Smooth muscle cell (in vitro differentiated cells): ENCODE measurements at regions not wholly inside any gene's neighbourhood (a gene's known extent, or its start where the extent isn't known, plus 50 kb on each side); places are given as distances from the start of the nearest gene placed in this dataset.

Experiments
- DNase-seq: peaks from one replicate; lab custom pipeline; 2025; ENCODE audit not compliant: unreplicated experiment; lab: John Stamatoyannopoulos, UW
- H2AFZ ChIP-seq: fragments of 200-600 bp; sonication (generic); 2 replicates; pipeline ENCODE4 v1.6.0; 2016; ENCODE audit warnings: antibody characterized with exemption, low read depth, mild to moderate bottlenecking
- H3F3A ChIP-seq: fragments of 200-600 bp; sonication (generic); 2 replicates; pipeline ENCODE4 v1.6.0; 2017; ENCODE audit warnings: antibody characterized with exemption, low read depth
- H3K27ac ChIP-seq: fragments of 200-600 bp; sonication (generic); 2 replicates; pipeline ENCODE4 v1.5.1; 2016; ENCODE audit warnings: low read depth, mild to moderate bottlenecking
- H3K27me3 ChIP-seq: fragments of 200-600 bp; sonication (generic); 2 replicates; pipeline ENCODE4 v1.6.1; 2016; ENCODE audit warnings: low read depth, mild to moderate bottlenecking
- H3K36me3 ChIP-seq: fragments of 200-600 bp; sonication (generic); 2 replicates; pipeline ENCODE4 v1.5.1; 2016; ENCODE audit warnings: low read depth
- H3K4me1 ChIP-seq: fragments of 200-600 bp; sonication (generic); 2 replicates; pipeline ENCODE4 v1.5.1; 2016; ENCODE audit warnings: low read depth
- H3K4me2 ChIP-seq: fragments of 200-600 bp; sonication (generic); 2 replicates; pipeline ENCODE4 v1.6.0; 2016; ENCODE audit warnings: mild to moderate bottlenecking
- H3K4me3 ChIP-seq: fragments of 200-600 bp; sonication (generic); 2 replicates; pipeline ENCODE4 v1.5.1; 2016; ENCODE audit warnings: mild to moderate bottlenecking
- H3K79me2 ChIP-seq: fragments of 200-600 bp; sonication (generic); 2 replicates; pipeline ENCODE4 v1.6.0; 2016; ENCODE audit warnings: low read depth, mild to moderate bottlenecking
- H3K9ac ChIP-seq: fragments of 200-600 bp; sonication (generic); 2 replicates; pipeline ENCODE4 v1.6.0; 2016; ENCODE audit warnings: low read depth
- H3K9me3 ChIP-seq: fragments of 200-600 bp; sonication (generic); replicated peaks from 2 replicates; pipeline ENCODE4 v1.5.1; 2016; ENCODE audit warnings: low read depth
- H4K20me1 ChIP-seq: fragments of 200-600 bp; sonication (generic); 2 replicates; pipeline ENCODE4 v1.6.0; 2016; ENCODE audit warnings: low read depth
- WGBS: methylation state at CpG from one replicate; pipeline ENCODE4 v1.1.7; 2016; ENCODE audit warnings: low lambda C conversion rate; 5-methylcytosine and 5-hydroxymethylcytosine counted together
- TF ChIP-seq, protein P1 (sequence below): fragments of 200-600 bp; sonication (generic); IDR thresholded peaks from 2 replicates; pipeline ENCODE4 v1.5.1; 2017; ENCODE audit warnings: borderline replicate concordance, mild to moderate bottlenecking, antibody characterized with exemption; ENCODE audit not compliant: insufficient read depth, poor library complexity, severe bottlenecking

GRCh38 chr2:175560521-175561169, 379.1 kb upstream of the ATP5MC3 start:
- Histone ChIP-seq H4K20me1 (no peaks in the 10 kb centered on the region), H3K9ac (no peak overlapping the region), H3K27me3 (no peaks in the 10 kb centered on the region), H3K4me2 (no peak overlapping the region), H3K4me1 (peaks cover 10% of the 10 kb centered on the region), H3K4me3 (no peak overlapping the region), H3K27ac (no peak overlapping the region), H3F3A (no peaks in the 10 kb centered on the region), H3K36me3 (no peaks in the 10 kb centered on the region), H2AFZ (no peak overlapping the region), H3K9me3 (no peaks in the 10 kb centered on the region), H3K79me2 (no peaks in the 10 kb centered on the region)
- TF ChIP-seq, protein P1, sequence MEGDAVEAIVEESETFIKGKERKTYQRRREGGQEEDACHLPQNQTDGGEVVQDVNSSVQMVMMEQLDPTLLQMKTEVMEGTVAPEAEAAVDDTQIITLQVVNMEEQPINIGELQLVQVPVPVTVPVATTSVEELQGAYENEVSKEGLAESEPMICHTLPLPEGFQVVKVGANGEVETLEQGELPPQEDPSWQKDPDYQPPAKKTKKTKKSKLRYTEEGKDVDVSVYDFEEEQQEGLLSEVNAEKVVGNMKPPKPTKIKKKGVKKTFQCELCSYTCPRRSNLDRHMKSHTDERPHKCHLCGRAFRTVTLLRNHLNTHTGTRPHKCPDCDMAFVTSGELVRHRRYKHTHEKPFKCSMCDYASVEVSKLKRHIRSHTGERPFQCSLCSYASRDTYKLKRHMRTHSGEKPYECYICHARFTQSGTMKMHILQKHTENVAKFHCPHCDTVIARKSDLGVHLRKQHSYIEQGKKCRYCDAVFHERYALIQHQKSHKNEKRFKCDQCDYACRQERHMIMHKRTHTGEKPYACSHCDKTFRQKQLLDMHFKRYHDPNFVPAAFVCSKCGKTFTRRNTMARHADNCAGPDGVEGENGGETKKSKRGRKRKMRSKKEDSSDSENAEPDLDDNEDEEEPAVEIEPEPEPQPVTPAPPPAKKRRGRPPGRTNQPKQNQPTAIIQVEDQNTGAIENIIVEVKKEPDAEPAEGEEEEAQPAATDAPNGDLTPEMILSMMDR: no peak
- 66% methylated on average over 5 of the region's 5 CpGs for WGBS
- no peak for DNase-seq

DNA sequence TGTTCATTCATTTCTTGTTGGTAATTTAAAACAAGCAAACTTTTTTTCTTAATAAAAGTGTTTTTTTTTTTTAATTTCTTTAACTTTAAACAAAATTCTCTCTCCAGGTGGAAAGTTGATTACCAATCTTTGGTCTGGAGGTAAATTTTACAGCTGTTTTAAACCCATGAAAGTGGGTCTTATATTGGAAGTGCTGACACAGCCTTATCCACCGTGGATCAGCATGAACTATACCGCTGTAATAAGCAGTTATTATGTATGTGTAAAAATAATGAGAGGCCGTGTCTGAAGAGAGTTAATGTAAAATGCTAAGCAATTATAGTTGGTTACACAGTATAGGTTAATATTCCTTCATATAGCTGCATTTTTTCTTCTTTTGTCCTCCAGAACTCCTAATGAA, 378.1 kb upstream of the ATP5MC3 start:
- Histone ChIP-seq H3F3A (no peaks in the 10 kb centered on the region), H3K4me1 (peaks cover 10% of the 10 kb centered on the region), H3K9ac (no peak overlapping the region), H3K27me3 (peaks cover 5% of the 10 kb centered on the region), H2AFZ (no peak overlapping the region), H3K79me2 (no peaks in the 10 kb centered on the region), H3K36me3 (no peaks in the 10 kb centered on the region), H4K20me1 (no peaks in the 10 kb centered on the region), H3K27ac (no peak overlapping the region), H3K4me3 (no peak overlapping the region), H3K4me2 (no peak overlapping the region), H3K9me3 (no peaks in the 10 kb centered on the region)
- TF ChIP-seq, protein P1: no peak
- no peak for DNase-seq
- WGBS: 88% methylated on average over 3 of the region's 3 CpGs

DNA sequence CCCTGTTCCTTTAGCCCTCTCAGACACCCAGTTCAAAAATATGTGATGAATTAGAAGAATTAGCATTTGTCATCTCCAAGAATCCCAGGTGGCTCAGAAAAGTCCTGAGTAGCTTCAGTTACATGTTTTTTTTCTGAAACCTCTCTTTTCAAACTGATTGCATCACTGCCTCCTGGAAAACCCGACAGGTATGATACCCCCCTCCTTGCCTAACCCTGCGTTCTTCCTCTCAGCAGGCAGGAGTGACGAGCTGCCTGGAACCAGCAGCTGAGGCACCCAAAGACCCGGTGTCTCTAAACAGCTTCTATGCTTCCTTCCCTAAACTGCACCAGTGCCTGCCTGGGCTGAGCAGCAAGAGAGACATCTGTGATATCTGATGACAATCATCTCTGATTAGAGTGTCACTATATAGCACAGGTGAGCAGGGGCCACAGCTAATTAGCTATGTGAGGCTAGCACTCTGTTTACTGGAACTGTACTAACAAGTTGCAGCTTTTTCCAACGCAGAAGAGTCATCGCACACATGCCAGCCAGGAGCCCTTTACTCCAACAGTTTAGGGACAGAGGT, 376.4 kb upstream of the ATP5MC3 start:
- no peaks in the 10 kb centered on the region for H3K9me3 ChIP-seq
- peaks cover 10% of the 10 kb centered on the region for H3K4me1 ChIP-seq
- TF ChIP-seq, protein P1: no peak
- H3K36me3 ChIP-seq: no peaks in the 10 kb centered on the region
- H2AFZ ChIP-seq: no peak overlapping the region
- no peak overlapping the region for H3K4me3 ChIP-seq
- no peaks in the 10 kb centered on the region for H3K79me2 ChIP-seq
- no peak overlapping the region for H3K9ac ChIP-seq
- no peak overlapping the region for H3K27ac ChIP-seq
- no peaks in the 10 kb centered on the region for H4K20me1 ChIP-seq
- H3K27me3 ChIP-seq: peaks cover 10% of the 10 kb centered on the region
- H3F3A ChIP-seq: no peaks in the 10 kb centered on the region
- H3K4me2 ChIP-seq: no peak overlapping the region
- WGBS: 70% methylated on average over 6 of the region's 6 CpGs
- DNase-seq: no peak

DNA sequence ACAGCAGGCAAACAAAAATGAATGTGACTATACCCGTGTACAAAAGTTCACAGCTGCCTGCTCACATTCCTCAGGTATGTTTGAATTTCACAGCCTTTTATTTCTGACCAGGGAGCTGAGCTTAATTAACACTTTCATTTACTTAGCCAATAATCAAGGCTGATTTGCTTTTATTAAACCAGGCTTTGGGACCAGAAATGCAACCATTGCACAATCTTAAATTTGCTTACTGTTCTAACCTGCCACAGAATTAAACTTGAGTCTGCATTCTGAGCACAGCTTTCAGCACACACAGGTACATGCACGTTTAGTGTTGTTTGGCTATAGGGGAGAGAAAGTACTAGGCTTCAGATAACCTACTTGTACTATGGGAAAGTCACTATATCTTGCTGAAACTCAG, 372.4 kb upstream of the ATP5MC3 start:
- H4K20me1 ChIP-seq: no peaks in the 10 kb centered on the region
- 89% methylated on average over 2 of the region's 2 CpGs for WGBS
- no peak overlapping the region for H2AFZ ChIP-seq
- no peak overlapping the region for H3K27ac ChIP-seq
- no peak overlapping the region for H3K4me2 ChIP-seq
- no peaks in the 10 kb centered on the region for H3K36me3 ChIP-seq
- H3F3A ChIP-seq: no peaks in the 10 kb centered on the region
- no peaks in the 10 kb centered on the region for H3K4me1 ChIP-seq
- peaks cover 19% of the 10 kb centered on the region for H3K27me3 ChIP-seq
- H3K79me2 ChIP-seq: no peaks in the 10 kb centered on the region
- no peaks in the 10 kb centered on the region for H3K9me3 ChIP-seq
- DNase-seq: no peak
- H3K9ac ChIP-seq: no peak overlapping the region
- no peak overlapping the region for H3K4me3 ChIP-seq
- TF ChIP-seq, protein P1: no peak
